Upper lobe of right lung (tissue), 1 donor: ENCODE measurements at regions not wholly inside any gene's neighbourhood (a gene's known extent, or its start where the extent isn't known, plus 50 kb on each side); places are given as distances from the start of the nearest gene placed in this dataset.

Experiments used
- ATAC-seq: fragments of 200-7000 bp; cut with Tn5 transposase; one replicate; pipeline ENCODE4 v1.9.1; 2020; ENCODE audit warnings: mild to moderate bottlenecking, moderate library complexity
- DNase-seq: peaks from one replicate; pipeline ENCODE4 v3.0.0-alpha.2; 2020
- H3K27ac ChIP-seq: fragments of 200-600 bp; one replicate; pipeline ENCODE4 v1.8.0; 2022
- H3K27me3 ChIP-seq: fragments of 200-600 bp; one replicate; pipeline ENCODE4 v1.8.0; 2022; ENCODE audit warnings: mild to moderate bottlenecking
- H3K36me3 ChIP-seq: fragments of 200-600 bp; one replicate; pipeline ENCODE4 v1.8.0; 2022
- H3K4me1 ChIP-seq: fragments of 200-600 bp; one replicate; pipeline ENCODE4 v1.8.0; 2022
- H3K4me3 ChIP-seq: fragments of 200-600 bp; one replicate; pipeline ENCODE4 v1.8.0; 2022; ENCODE audit warnings: mild to moderate bottlenecking
- H3K9me3 ChIP-seq: fragments of 200-600 bp; one replicate; pipeline ENCODE4 v1.8.0; 2022
- CTCF ChIP-seq: fragments of 200-600 bp; IDR thresholded peaks from one replicate; pipeline ENCODE4 v1.8.0; 2022; ENCODE audit warnings: antibody characterized with exemption
- intact Hi-C: fragments of 100-400 bp; cut with DNase I; formaldehyde crosslinking; loops from one replicate; pipeline ENCODE4 v1.11.0; 2022
- donor health status: DM: no; HTN: yes; CAD: no; lungs with severe emphysema.

- H3K27ac ChIP-seq: no peak overlapping the region
- intact Hi-C loops: no loop called here
- no peaks in the 10 kb centered on the region for H3K4me1 ChIP-seq
- TF ChIP-seq CTCF: no peak
- DNase-seq (no peak), ATAC-seq (peak; percentile 46)
- no peaks in the 10 kb centered on the region for H3K36me3 ChIP-seq
- H3K27me3 ChIP-seq: no peaks in the 10 kb centered on the region
- H3K9me3 ChIP-seq: no peaks in the 10 kb centered on the region
- no peak overlapping the region for H3K4me3 ChIP-seq
Measured at GRCh38 chr7:17617380-17617779, 318.9 kb downstream of the AHR start.

GRCh38 chr7:17617857-17618651 is 319.6 kb downstream of the AHR start:
- TF ChIP-seq CTCF: no peak
- intact Hi-C loops: no loop called here
- H3K4me3 ChIP-seq: no peak overlapping the region
- no peaks in the 10 kb centered on the region for H3K4me1 ChIP-seq
- DNase-seq: no peak
- ATAC-seq: peak; percentile 16
- H3K9me3 ChIP-seq: no peaks in the 10 kb centered on the region
- no peak overlapping the region for H3K27ac ChIP-seq
- H3K27me3 ChIP-seq: no peaks in the 10 kb centered on the region
- H3K36me3 ChIP-seq: no peaks in the 10 kb centered on the region

GRCh38 chr7:17618652-17618974 is 320.2 kb downstream of the AHR start:
- Histone ChIP-seq H3K4me1 (no peaks in the 10 kb centered on the region), H3K36me3 (no peaks in the 10 kb centered on the region), H3K27me3 (no peaks in the 10 kb centered on the region), H3K4me3 (no peak overlapping the region), H3K27ac (no peak overlapping the region), H3K9me3 (no peaks in the 10 kb centered on the region)
- no peak for TF ChIP-seq CTCF
- DNase-seq (no peak), ATAC-seq (no peak)
- intact Hi-C loops: no loop called here

GRCh38 chr7:17619196-17619818 is 320.9 kb downstream of the AHR start:
- Histone ChIP-seq H3K9me3 (no peaks in the 10 kb centered on the region), H3K27ac (no peak overlapping the region), H3K27me3 (no peaks in the 10 kb centered on the region), H3K36me3 (no peaks in the 10 kb centered on the region), H3K4me3 (no peak overlapping the region), H3K4me1 (peaks cover 3% of the 10 kb centered on the region)
- ATAC-seq (no peak), DNase-seq (no peak)
- intact Hi-C loops: no loop called here
- TF ChIP-seq CTCF: no peak

GRCh38 chr7:17620566-17620965 is 319.7 kb downstream of the SNX13 start:
- H3K4me1 ChIP-seq: peaks cover 6% of the 10 kb centered on the region
- no peak overlapping the region for H3K27ac ChIP-seq
- H3K9me3 ChIP-seq: no peaks in the 10 kb centered on the region
- H3K36me3 ChIP-seq: no peaks in the 10 kb centered on the region
- DNase-seq (no peak), ATAC-seq (no peak)
- no peak for TF ChIP-seq CTCF
- no peaks in the 10 kb centered on the region for H3K27me3 ChIP-seq
- intact Hi-C loops: no loop called here
- H3K4me3 ChIP-seq: no peak overlapping the region
